Liver (tissue), 8 donors: ENCODE measurements at regions not wholly inside any gene's neighbourhood (a gene's known extent, or its start where the extent isn't known, plus 50 kb on each side); places are given as distances from the start of the nearest gene placed in this dataset.

ENCODE experiments used
- DNase-seq: peaks from one replicate; pipeline ENCODE4 v3.0.0-alpha.2; 2017; ENCODE audit warnings: low spot score
- H3K27ac ChIP-seq, 2 donors: one replicate each; pipeline ENCODE4 v1.7.0; 2013; ENCODE audit warnings: inconsistent platforms in 2 of 2, low read length in 2 of 2, control low read depth in 1 of 2, low read depth in 1 of 2, mild to moderate bottlenecking in 1 of 2
- H3K27me3 ChIP-seq, 4 donors: one replicate each; pipeline versions ENCODE4 v1.6.1 to v1.7.0; 2013; ENCODE audit warnings: low read length in 3 of 4, inconsistent platforms in 1 of 4, mild to moderate bottlenecking in 1 of 4, moderate library complexity in 1 of 4; ENCODE audit not compliant: control insufficient read depth in 4 of 4, insufficient read depth in 4 of 4
- H3K36me3 ChIP-seq, 4 donors: one replicate each; pipeline versions ENCODE4 v1.6.1 to v1.7.0; 2013; ENCODE audit warnings: low read length in 3 of 4, mild to moderate bottlenecking in 3 of 4, low read depth in 1 of 4, moderate library complexity in 1 of 4; ENCODE audit not compliant: control insufficient read depth in 4 of 4, insufficient read depth in 3 of 4
- H3K4me1 ChIP-seq, 4 donors: one replicate each; pipeline versions ENCODE4 v1.6.1 to v1.7.0; 2013; ENCODE audit warnings: low read length in 3 of 4, mild to moderate bottlenecking in 3 of 4, moderate library complexity in 1 of 4; ENCODE audit not compliant: control insufficient read depth in 4 of 4, insufficient read depth in 4 of 4
- H3K4me3 ChIP-seq, 3 donors: one replicate each; pipeline versions ENCODE4 v1.6.1 to v1.7.0; 2013; ENCODE audit warnings: low read length in 3 of 3, control low read depth in 1 of 3, low read depth in 1 of 3, mild to moderate bottlenecking in 1 of 3
- H3K9ac ChIP-seq, 2 donors: one replicate each; pipeline ENCODE4 v1.7.0; 2013; ENCODE audit warnings: low read length in 2 of 2, mild to moderate bottlenecking in 2 of 2, moderate library complexity in 2 of 2, control low read depth in 1 of 2, low read depth in 1 of 2
- H3K9me3 ChIP-seq, 4 donors: one replicate each; pipeline versions ENCODE4 v1.6.1 to v1.7.0; 2013; ENCODE audit warnings: low read length in 3 of 4; ENCODE audit not compliant: control insufficient read depth in 4 of 4
- EGR1 ChIP-seq, 2 donors: IDR thresholded peaks; 2 replicates each; pipeline ENCODE4 v1.6.1; 2016 to 2018; ENCODE audit warnings: antibody characterized with exemption in 2 of 2, low read depth in 2 of 2
- FOXA1 ChIP-seq: IDR thresholded peaks from 2 replicates; pipeline ENCODE4 v1.6.1; 2016; ENCODE audit warnings: antibody characterized with exemption
- FOXA2 ChIP-seq: IDR thresholded peaks from 2 replicates; pipeline ENCODE4 v1.6.1; 2016; ENCODE audit warnings: antibody characterized with exemption
- GABPA ChIP-seq, 2 donors: IDR thresholded peaks in 1 of 2; conservative IDR thresholded peaks in 1 of 2; 2 replicates each; pipeline ENCODE4 v1.6.1; 2016; ENCODE audit warnings: antibody characterized with exemption in 2 of 2, mild to moderate bottlenecking in 1 of 2, moderate library complexity in 1 of 2
- HNF4A ChIP-seq, 2 donors: conservative IDR thresholded peaks; 2 replicates each; pipeline ENCODE4 v1.6.1; 2016; ENCODE audit warnings: antibody characterized with exemption in 2 of 2, mild to moderate bottlenecking in 2 of 2
- HNF4G ChIP-seq: IDR thresholded peaks from 2 replicates; pipeline ENCODE4 v1.6.1; 2016; ENCODE audit warnings: antibody characterized with exemption
- JUND ChIP-seq, 2 donors: IDR thresholded peaks; 2 replicates each; pipeline ENCODE4 v1.6.1; 2016; ENCODE audit warnings: antibody characterized with exemption in 2 of 2
- NR2F2 ChIP-seq: IDR thresholded peaks from 2 replicates; pipeline ENCODE4 v1.6.1; 2016; ENCODE audit warnings: antibody characterized with exemption
- RAD21 ChIP-seq, 2 donors: IDR thresholded peaks; 2 replicates each; pipeline ENCODE4 v1.6.1; 2016; ENCODE audit warnings: antibody characterized with exemption in 2 of 2, mild to moderate bottlenecking in 2 of 2
- RXRA ChIP-seq, 2 donors: IDR thresholded peaks; 2 replicates each; pipeline ENCODE4 v1.6.1; 2017 to 2018; ENCODE audit warnings: antibody characterized with exemption in 2 of 2, mild to moderate bottlenecking in 1 of 2
- SP1 ChIP-seq: IDR thresholded peaks from 2 replicates; pipeline ENCODE4 v1.6.1; 2018; ENCODE audit warnings: antibody characterized with exemption, mild to moderate bottlenecking
- TAF1 ChIP-seq: conservative IDR thresholded peaks from 2 replicates; pipeline ENCODE4 v1.6.1; 2016; ENCODE audit warnings: antibody characterized with exemption, mild to moderate bottlenecking
- YY1 ChIP-seq: IDR thresholded peaks from 2 replicates; pipeline ENCODE4 v1.6.1; 2016; ENCODE audit warnings: antibody characterized with exemption, mild to moderate bottlenecking
- WGBS: extraction: QIAGEN DNeasy Blood & Tissue Kit; methylation state at CpG from one replicate; pipeline ENCODE4 v1.1.7; 2013; 5-methylcytosine and 5-hydroxymethylcytosine counted together
- TF ChIP-seq, protein P1 (sequence below): IDR thresholded peaks from 2 replicates; pipeline ENCODE4 v1.6.1; 2016; ENCODE audit warnings: antibody characterized with exemption, mild to moderate bottlenecking
- TF ChIP-seq, protein P2 (sequence below): IDR thresholded peaks from 2 replicates; pipeline ENCODE4 v1.6.1; 2016; ENCODE audit warnings: antibody characterized with exemption
- TF ChIP-seq, protein P3 (sequence below): IDR thresholded peaks from 2 replicates; pipeline ENCODE4 v1.6.1; 2016; ENCODE audit warnings: antibody characterized with exemption
- TF ChIP-seq, protein P4 (sequence below): fragments of 150-350 bp; IDR thresholded peaks from 2 replicates; pipeline ENCODE4 v1.5.1; 2017; ENCODE audit warnings: improper control_type of control experiment, low read depth, low read length; ENCODE audit not compliant: missing input control
- TF ChIP-seq, protein P5 (sequence below): IDR thresholded peaks from 2 replicates; pipeline ENCODE4 v1.6.1; 2016; ENCODE audit warnings: antibody characterized with exemption
- donor health status: healthy.
- donor health status: healthy.
- donor health status: healthy.
- donor health status: healthy.
- donor health status: healthy.

DNA sequence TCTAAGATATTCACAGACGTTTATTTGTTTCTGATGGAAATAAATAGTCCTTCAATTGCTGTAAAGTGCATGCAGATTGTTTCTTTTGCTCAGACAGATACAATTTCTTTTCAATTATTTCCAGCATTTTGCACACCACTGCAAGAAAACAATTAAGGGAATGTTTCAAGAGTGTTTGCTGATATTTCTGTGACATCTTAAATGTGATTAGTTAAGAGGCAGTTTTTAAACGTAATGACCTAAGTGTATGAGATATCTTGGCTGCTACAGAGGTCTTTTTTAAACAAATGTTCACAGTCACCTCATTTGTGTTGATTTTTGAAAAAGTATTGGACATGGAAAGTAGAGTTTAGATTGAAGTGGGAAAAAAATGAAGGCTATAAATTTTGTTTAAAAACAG lies 262.3 kb upstream of the BRINP3 start:
- no peak overlapping the region for H3K4me3 ChIP-seq
- TF ChIP-seq YY1: no peak
- no peak for TF ChIP-seq HNF4A (conservative IDR thresholded peaks at IDR 0.05)
- TF ChIP-seq SP1: no peak
- TF ChIP-seq NR2F2: no peak
- TF ChIP-seq TAF1: no peak
- TF ChIP-seq, protein P1, sequence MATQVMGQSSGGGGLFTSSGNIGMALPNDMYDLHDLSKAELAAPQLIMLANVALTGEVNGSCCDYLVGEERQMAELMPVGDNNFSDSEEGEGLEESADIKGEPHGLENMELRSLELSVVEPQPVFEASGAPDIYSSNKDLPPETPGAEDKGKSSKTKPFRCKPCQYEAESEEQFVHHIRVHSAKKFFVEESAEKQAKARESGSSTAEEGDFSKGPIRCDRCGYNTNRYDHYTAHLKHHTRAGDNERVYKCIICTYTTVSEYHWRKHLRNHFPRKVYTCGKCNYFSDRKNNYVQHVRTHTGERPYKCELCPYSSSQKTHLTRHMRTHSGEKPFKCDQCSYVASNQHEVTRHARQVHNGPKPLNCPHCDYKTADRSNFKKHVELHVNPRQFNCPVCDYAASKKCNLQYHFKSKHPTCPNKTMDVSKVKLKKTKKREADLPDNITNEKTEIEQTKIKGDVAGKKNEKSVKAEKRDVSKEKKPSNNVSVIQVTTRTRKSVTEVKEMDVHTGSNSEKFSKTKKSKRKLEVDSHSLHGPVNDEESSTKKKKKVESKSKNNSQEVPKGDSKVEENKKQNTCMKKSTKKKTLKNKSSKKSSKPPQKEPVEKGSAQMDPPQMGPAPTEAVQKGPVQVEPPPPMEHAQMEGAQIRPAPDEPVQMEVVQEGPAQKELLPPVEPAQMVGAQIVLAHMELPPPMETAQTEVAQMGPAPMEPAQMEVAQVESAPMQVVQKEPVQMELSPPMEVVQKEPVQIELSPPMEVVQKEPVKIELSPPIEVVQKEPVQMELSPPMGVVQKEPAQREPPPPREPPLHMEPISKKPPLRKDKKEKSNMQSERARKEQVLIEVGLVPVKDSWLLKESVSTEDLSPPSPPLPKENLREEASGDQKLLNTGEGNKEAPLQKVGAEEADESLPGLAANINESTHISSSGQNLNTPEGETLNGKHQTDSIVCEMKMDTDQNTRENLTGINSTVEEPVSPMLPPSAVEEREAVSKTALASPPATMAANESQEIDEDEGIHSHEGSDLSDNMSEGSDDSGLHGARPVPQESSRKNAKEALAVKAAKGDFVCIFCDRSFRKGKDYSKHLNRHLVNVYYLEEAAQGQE: no peak
- TF ChIP-seq RAD21 (IDR thresholded peaks at IDR 0.05): no peak
- TF ChIP-seq, protein P2, sequence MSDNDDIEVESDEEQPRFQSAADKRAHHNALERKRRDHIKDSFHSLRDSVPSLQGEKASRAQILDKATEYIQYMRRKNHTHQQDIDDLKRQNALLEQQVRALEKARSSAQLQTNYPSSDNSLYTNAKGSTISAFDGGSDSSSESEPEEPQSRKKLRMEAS: no peak
- no peak for TF ChIP-seq FOXA1
- no peak for TF ChIP-seq FOXA2
- no peaks in the 10 kb centered on the region for H3K4me1 ChIP-seq
- no peaks in the 10 kb centered on the region for H3K27me3 ChIP-seq
- H3K9me3 ChIP-seq: no peaks in the 10 kb centered on the region
- no peaks in the 10 kb centered on the region for H3K36me3 ChIP-seq
- no peak for DNase-seq
- H3K9ac ChIP-seq: no peak overlapping the region
- 33% methylated on average over 2 of the region's 2 CpGs for WGBS
- no peak overlapping the region for H3K27ac ChIP-seq

DNA sequence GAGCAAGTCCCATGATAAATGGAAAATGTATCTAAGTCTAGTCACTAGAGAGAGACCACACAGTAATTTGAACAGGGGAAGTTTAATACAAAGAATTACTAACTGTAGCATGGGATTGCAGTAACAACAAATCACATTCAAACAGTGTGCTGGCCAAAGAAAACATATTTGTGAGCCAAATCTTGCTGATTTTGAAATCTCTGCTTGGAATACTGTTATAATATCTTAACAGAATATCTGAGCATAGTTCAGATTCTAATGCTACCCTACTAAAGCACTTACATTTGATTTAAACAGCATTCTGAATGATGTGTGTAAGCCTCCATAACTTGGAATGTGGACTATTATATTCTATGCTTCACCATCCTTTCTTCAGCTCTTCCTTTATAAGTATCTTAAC lies 270.0 kb upstream of the BRINP3 start:
- no peak for DNase-seq
- Histone ChIP-seq H3K4me1 (peaks cover 0 to 2% (median 0%) of the 10 kb centered on the region in 4 donors), H3K9ac (no peak overlapping the region), H3K36me3 (no peaks in the 10 kb centered on the region), H3K9me3 (no peaks in the 10 kb centered on the region), H3K27ac (no peak overlapping the region), H3K4me3 (no peak overlapping the region), H3K27me3 (no peaks in the 10 kb centered on the region)
- no peak for TF ChIP-seq HNF4G
- TF ChIP-seq, protein P1: no peak
- TF ChIP-seq, protein P3, sequence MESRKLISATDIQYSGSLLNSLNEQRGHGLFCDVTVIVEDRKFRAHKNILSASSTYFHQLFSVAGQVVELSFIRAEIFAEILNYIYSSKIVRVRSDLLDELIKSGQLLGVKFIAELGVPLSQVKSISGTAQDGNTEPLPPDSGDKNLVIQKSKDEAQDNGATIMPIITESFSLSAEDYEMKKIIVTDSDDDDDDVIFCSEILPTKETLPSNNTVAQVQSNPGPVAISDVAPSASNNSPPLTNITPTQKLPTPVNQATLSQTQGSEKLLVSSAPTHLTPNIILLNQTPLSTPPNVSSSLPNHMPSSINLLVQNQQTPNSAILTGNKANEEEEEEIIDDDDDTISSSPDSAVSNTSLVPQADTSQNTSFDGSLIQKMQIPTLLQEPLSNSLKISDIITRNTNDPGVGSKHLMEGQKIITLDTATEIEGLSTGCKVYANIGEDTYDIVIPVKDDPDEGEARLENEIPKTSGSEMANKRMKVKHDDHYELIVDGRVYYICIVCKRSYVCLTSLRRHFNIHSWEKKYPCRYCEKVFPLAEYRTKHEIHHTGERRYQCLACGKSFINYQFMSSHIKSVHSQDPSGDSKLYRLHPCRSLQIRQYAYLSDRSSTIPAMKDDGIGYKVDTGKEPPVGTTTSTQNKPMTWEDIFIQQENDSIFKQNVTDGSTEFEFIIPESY: no peak
- no peak for TF ChIP-seq TAF1
- TF ChIP-seq RAD21 (IDR thresholded peaks at IDR 0.05): no peak
- TF ChIP-seq, protein P4, sequence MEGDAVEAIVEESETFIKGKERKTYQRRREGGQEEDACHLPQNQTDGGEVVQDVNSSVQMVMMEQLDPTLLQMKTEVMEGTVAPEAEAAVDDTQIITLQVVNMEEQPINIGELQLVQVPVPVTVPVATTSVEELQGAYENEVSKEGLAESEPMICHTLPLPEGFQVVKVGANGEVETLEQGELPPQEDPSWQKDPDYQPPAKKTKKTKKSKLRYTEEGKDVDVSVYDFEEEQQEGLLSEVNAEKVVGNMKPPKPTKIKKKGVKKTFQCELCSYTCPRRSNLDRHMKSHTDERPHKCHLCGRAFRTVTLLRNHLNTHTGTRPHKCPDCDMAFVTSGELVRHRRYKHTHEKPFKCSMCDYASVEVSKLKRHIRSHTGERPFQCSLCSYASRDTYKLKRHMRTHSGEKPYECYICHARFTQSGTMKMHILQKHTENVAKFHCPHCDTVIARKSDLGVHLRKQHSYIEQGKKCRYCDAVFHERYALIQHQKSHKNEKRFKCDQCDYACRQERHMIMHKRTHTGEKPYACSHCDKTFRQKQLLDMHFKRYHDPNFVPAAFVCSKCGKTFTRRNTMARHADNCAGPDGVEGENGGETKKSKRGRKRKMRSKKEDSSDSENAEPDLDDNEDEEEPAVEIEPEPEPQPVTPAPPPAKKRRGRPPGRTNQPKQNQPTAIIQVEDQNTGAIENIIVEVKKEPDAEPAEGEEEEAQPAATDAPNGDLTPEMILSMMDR: no peak
- TF ChIP-seq NR2F2: no peak
- no peak for TF ChIP-seq JUND (IDR thresholded peaks at IDR 0.05)
- TF ChIP-seq, protein P2: no peak
- no peak for TF ChIP-seq EGR1 (IDR thresholded peaks at IDR 0.05; ENCODE audit: low read depth in 2 of 2)
- TF ChIP-seq FOXA1: no peak
- TF ChIP-seq SP1: no peak
- TF ChIP-seq, protein P5, sequence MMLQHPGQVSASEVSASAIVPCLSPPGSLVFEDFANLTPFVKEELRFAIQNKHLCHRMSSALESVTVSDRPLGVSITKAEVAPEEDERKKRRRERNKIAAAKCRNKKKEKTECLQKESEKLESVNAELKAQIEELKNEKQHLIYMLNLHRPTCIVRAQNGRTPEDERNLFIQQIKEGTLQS: no peak
- no peak for TF ChIP-seq FOXA2
- no peak for TF ChIP-seq RXRA (IDR thresholded peaks at IDR 0.05)
- no peak for TF ChIP-seq YY1
- TF ChIP-seq HNF4A (conservative IDR thresholded peaks at IDR 0.05): no peak
- no peak for TF ChIP-seq GABPA (IDR thresholded peaks at IDR 0.05 in 1 of 2, conservative IDR thresholded peaks at IDR 0.05 in 1 of 2)
